GM19351 (cell line): ENCODE measurements at regions not wholly inside any gene's neighbourhood (a gene's known extent, or its start where the extent isn't known, plus 50 kb on each side); places are given as distances from the start of the nearest gene placed in this dataset.

ENCODE experiments used
- ATAC-seq: cut with Tn5 transposase; IDR thresholded peaks from one replicate; pipeline ENCODE4 v1.9.1; 2021; ENCODE audit warnings: mild to moderate bottlenecking, moderate library complexity; ENCODE audit not compliant: unreplicated experiment

GRCh38 chr15:95712785-95713184, 617.7 kb upstream of the NR2F2 start:
- no peak for ATAC-seq

- ATAC-seq, result no peak
Measured at GRCh38 chr15:95713324-95713723, 617.2 kb upstream of the NR2F2 start.

GRCh38 chr15:95715116-95715903, 615.2 kb upstream of the NR2F2 start:
- ATAC-seq, result no peak

- no peak for ATAC-seq
Measured at GRCh38 chr15:95715906-95716656, 614.4 kb upstream of the NR2F2 start.

GRCh38 chr15:95716708-95717107, 613.8 kb upstream of the NR2F2 start:
- no peak for ATAC-seq

GRCh38 chr15:95718441-95718840, 612.1 kb upstream of the NR2F2 start:
- no peak for ATAC-seq

GRCh38 chr15:95724908-95725633, 605.4 kb upstream of the NR2F2 start:
- no peak for ATAC-seq

- no peak for ATAC-seq
Measured at GRCh38 chr15:95726891-95727290, 603.6 kb upstream of the NR2F2 start.

- no peak for ATAC-seq
Measured at GRCh38 chr15:95733931-95734330, 596.6 kb upstream of the NR2F2 start.

GRCh38 chr15:95734422-95735316, 595.8 kb upstream of the NR2F2 start:
- no peak for ATAC-seq

GRCh38 chr15:95737060-95737459, 593.4 kb upstream of the NR2F2 start:
- no peak for ATAC-seq

GRCh38 chr15:95739131-95739530, 591.4 kb upstream of the NR2F2 start:
- ATAC-seq, result no peak

GRCh38 chr15:95741830-95742229, 588.7 kb upstream of the NR2F2 start:
- ATAC-seq, result no peak

- no peak for ATAC-seq
Measured at GRCh38 chr15:95742256-95742655, 588.2 kb upstream of the NR2F2 start.

- no peak for ATAC-seq
Measured at GRCh38 chr15:95742836-95743235, 587.7 kb upstream of the NR2F2 start.

- no peak for ATAC-seq
Measured at GRCh38 chr15:95757171-95757570, 573.3 kb upstream of the NR2F2 start.

- ATAC-seq, result no peak
Measured at GRCh38 chr15:95758451-95758850, 572.0 kb upstream of the NR2F2 start.

- no peak for ATAC-seq
Measured at GRCh38 chr15:95758851-95759250, 571.6 kb upstream of the NR2F2 start.

- no peak for ATAC-seq
Measured at GRCh38 chr15:95760508-95760907, 570.0 kb upstream of the NR2F2 start.

GRCh38 chr15:95761501-95762165, 568.9 kb upstream of the NR2F2 start:
- no peak for ATAC-seq
